GM12878 (cell line): ENCODE measurements at regions not wholly inside any gene's neighbourhood (a gene's known extent, or its start where the extent isn't known, plus 50 kb on each side); places are given as distances from the start of the nearest gene placed in this dataset.

ENCODE experiments used
- ATAC-seq: fragments of 200-7000 bp; cut with Tn5 transposase; 3 replicates; pipeline ENCODE4 v1.9.1; 2020; ENCODE audit warnings: mild to moderate bottlenecking, moderate library complexity
- BruUV-seq: library from RNA; stranded (reverse); fragments of 400-500 nt; replicated peaks from 2 replicates; lab custom pipeline; 2021; lab: Mats Ljungman, UMichigan
- CTCF ChIA-PET: fragments of 300-600 bp; sonication (Branson Sonifier 250); formaldehyde crosslinking; extraction: SDS; loops from one replicate; lab custom pipeline; 2021; ENCODE audit warnings: inconsistent platforms; lab: Yijun Ruan, JAX
- POLR2A ChIA-PET: fragments of 350-600 bp; formaldehyde crosslinking; extraction: SDS; loops from one replicate; lab custom pipeline; 2021; ENCODE audit warnings: inconsistent platforms; lab: Charles Lee
- RAD21 ChIA-PET: fragments of 300-600 bp; sonication (Branson Sonifier 250); formaldehyde crosslinking; loops from one replicate; lab custom pipeline; 2023; ENCODE audit warnings: antibody characterized with exemption; ENCODE audit not compliant: unreplicated experiment; lab: Charles Lee
- SMC1A ChIA-PET: fragments of 300-600 bp; sonication (Branson Sonifier 250); formaldehyde crosslinking; loops from one replicate; lab custom pipeline; 2023; ENCODE audit not compliant: unreplicated experiment, uncharacterized antibody; lab: Charles Lee
- DNase-seq: peaks from one replicate; pipeline ENCODE4 v3.0.0-alpha.2; 2011; ENCODE audit warnings: low read depth, low spot score
- FAIRE-seq: peaks from 3 replicates; lab custom pipeline; 2011; peaks lifted over from hg19 to GRCh38; lab: Jason Lieb, UNC
- H2AFZ ChIP-seq: 2 replicates; pipeline ENCODE4 v1.6.0; 2011; ENCODE audit warnings: low read depth, low read length, control low read depth; ENCODE audit not compliant: control insufficient read depth
- H3K27ac ChIP-seq: 2 replicates; pipeline ENCODE4 v1.5.1; 2011; ENCODE audit warnings: control low read depth; ENCODE audit not compliant: control insufficient read depth, insufficient read depth
- H3K27me3 ChIP-seq, 2 experiments: replicated peaks in 1 of 2; 2 replicates each; pipeline versions ENCODE4 v1.6.0 to v1.6.1; 2011; ENCODE audit warnings: low read length in 1 of 2; ENCODE audit not compliant: control insufficient read depth in 2 of 2, insufficient read depth in 2 of 2
- H3K36me3 ChIP-seq, 2 experiments: 2 replicates each; pipeline ENCODE4 v1.5.1; 2011; ENCODE audit warnings: low read length in 1 of 2; ENCODE audit not compliant: control insufficient read depth in 2 of 2, insufficient read depth in 2 of 2
- H3K4me1 ChIP-seq: 2 replicates; pipeline ENCODE4 v1.6.1; 2011; ENCODE audit warnings: mild to moderate bottlenecking, low read length, moderate library complexity, mixed read lengths; ENCODE audit not compliant: control insufficient read depth, insufficient read depth
- H3K4me2 ChIP-seq: 2 replicates; pipeline ENCODE4 v1.6.0; 2011; ENCODE audit warnings: control low read depth; ENCODE audit not compliant: control insufficient read depth, insufficient read depth
- H3K4me3 ChIP-seq: fragments of 200-600 bp; sonication (generic); 2 replicates; pipeline ENCODE4 v1.5.1; 2016
- H3K79me2 ChIP-seq: 2 replicates; pipeline ENCODE4 v1.6.0; 2011; ENCODE audit warnings: low read length; ENCODE audit not compliant: control insufficient read depth, insufficient read depth
- H3K9ac ChIP-seq: 2 replicates; pipeline ENCODE4 v1.8.0; 2011; ENCODE audit warnings: low read length, control low read depth, mixed read lengths; ENCODE audit not compliant: control insufficient read depth, insufficient read depth
- H3K9me3 ChIP-seq: replicated peaks from 3 replicates; pipeline ENCODE4 v1.5.1; 2011; ENCODE audit warnings: mild to moderate bottlenecking, low read length; ENCODE audit not compliant: control insufficient read depth, insufficient read depth
- H4K20me1 ChIP-seq: 2 replicates; pipeline ENCODE4 v1.6.0; 2011; ENCODE audit not compliant: control insufficient read depth, insufficient read depth
- BRCA1 ChIP-seq: IDR thresholded peaks from 2 replicates; pipeline ENCODE4 v1.6.1; 2011; ENCODE audit warnings: low read depth, low read length, improper control_type of control experiment
- CBX3 ChIP-seq: fragments of 200-600 bp; sonication (generic); IDR thresholded peaks from 2 replicates; pipeline ENCODE4 v1.6.1; 2016; ENCODE audit warnings: low read depth, borderline replicate concordance
- CUX1 ChIP-seq: IDR thresholded peaks from 2 replicates; pipeline ENCODE4 v1.6.1; 2012; ENCODE audit warnings: improper control_type of control experiment, low read depth, low read length; ENCODE audit not compliant: insufficient replicate concordance
- EED ChIP-seq: sonication (generic); IDR thresholded peaks from 2 replicates; pipeline ENCODE4 v1.6.1; 2016; ENCODE audit warnings: antibody characterized with exemption, low read depth
- ETV6 ChIP-seq, 2 experiments: fragments of 450-650 bp in 1 of 2; IDR thresholded peaks in 1 of 2; conservative IDR thresholded peaks in 1 of 2; 2 replicates each; pipeline ENCODE4 v1.6.1; 2014; ENCODE audit warnings: antibody characterized with exemption in 1 of 2, borderline replicate concordance in 1 of 2, low read depth in 1 of 2, mild to moderate bottlenecking in 1 of 2, moderate library complexity in 1 of 2
- GABPA ChIP-seq: IDR thresholded peaks from 2 replicates; pipeline ENCODE4 v1.6.1; 2014; ENCODE audit warnings: antibody characterized with exemption, low read depth, mild to moderate bottlenecking, inconsistent platforms
- HDGF ChIP-seq: fragments of 450-650 bp; IDR thresholded peaks from 2 replicates; pipeline ENCODE4 v1.6.1; 2016; ENCODE audit warnings: antibody characterized with exemption
- MXI1 ChIP-seq: fragments of 150-350 bp; IDR thresholded peaks from 2 replicates; pipeline ENCODE4 v1.6.1; 2011; ENCODE audit warnings: low read depth, mild to moderate bottlenecking, inconsistent platforms, low read length, improper control_type of control experiment
- NR2C2 ChIP-seq: IDR thresholded peaks from 2 replicates; pipeline ENCODE4 v1.6.1; 2011; ENCODE audit warnings: borderline replicate concordance, low read depth; ENCODE audit not compliant: control insufficient read depth, insufficient read length
- RAD51 ChIP-seq: fragments of 450-650 bp; IDR thresholded peaks from 2 replicates; pipeline ENCODE4 v1.6.1; 2016; ENCODE audit warnings: moderate library complexity, mild to moderate bottlenecking, inconsistent platforms
- RFX5 ChIP-seq: IDR thresholded peaks from 2 replicates; pipeline ENCODE4 v1.6.1; 2011; ENCODE audit warnings: low read depth, low read length, improper control_type of control experiment
- SUPT20H ChIP-seq: IDR thresholded peaks from 2 replicates; pipeline ENCODE4 v1.6.1; 2011; ENCODE audit warnings: low read depth, mild to moderate bottlenecking, low read length, moderate library complexity, borderline replicate concordance; ENCODE audit not compliant: control insufficient read depth
- YBX1 ChIP-seq: fragments of 450-650 bp; IDR thresholded peaks from 2 replicates; pipeline ENCODE4 v1.6.1; 2016; ENCODE audit warnings: antibody characterized with exemption
- whole genome bisulfite sequencing: methylation state at CpG from one replicate; pipeline ENCODE4 v1.1.6; 2016; ENCODE audit warnings: low lambda C conversion rate; ENCODE audit not compliant: insufficient replicate concordance, insufficient coverage; ENCODE audit errors: missing lambda C conversion rate; 5-methylcytosine and 5-hydroxymethylcytosine counted together
- in situ Hi-C: fragments of 300-500 bp; cut with MboI; formaldehyde crosslinking; loops from 9 replicates; pipeline ENCODE4 v1.14.3; 2018; ENCODE audit warnings: mixed read lengths
- intact Hi-C: fragments of 100-400 bp; cut with micrococcal nuclease; formaldehyde crosslinking; loops from one replicate; pipeline ENCODE4 v1.14.2; 2022; ENCODE audit not compliant: unreplicated experiment
- TF ChIP-seq, protein P1 (sequence below): IDR thresholded peaks from 2 replicates; pipeline ENCODE4 v1.6.1; 2012; ENCODE audit warnings: low read length, inconsistent platforms
- TF ChIP-seq, protein P2 (sequence below): fragments of 450-650 bp; IDR thresholded peaks from 2 replicates; pipeline ENCODE4 v1.6.1; 2017; ENCODE audit warnings: borderline replicate concordance
- TF ChIP-seq, protein P3 (sequence below): IDR thresholded peaks from 2 replicates; pipeline ENCODE4 v1.6.1; 2012; ENCODE audit warnings: low read depth, low read length, improper control_type of control experiment

DNA sequence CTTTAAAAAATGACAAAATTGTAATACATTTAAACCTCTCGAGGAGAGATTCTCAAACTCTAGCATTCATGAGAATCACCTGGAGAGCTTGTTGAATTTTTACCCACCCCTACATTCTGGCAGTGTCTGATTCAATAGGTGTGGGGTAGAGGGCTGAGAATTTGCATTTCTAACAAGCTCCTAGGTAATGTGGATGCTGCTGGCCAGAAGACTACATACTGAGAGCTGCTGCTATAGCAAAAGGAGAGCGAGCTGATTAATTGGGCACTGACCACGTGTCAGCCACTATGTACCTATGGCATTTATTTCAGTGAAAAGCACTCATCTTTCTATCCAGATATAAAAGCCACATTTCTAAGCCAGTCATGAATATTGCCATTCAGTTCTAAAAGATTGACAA, 169.0 kb upstream of the NRSN1 start:
- ChIA-PET CTCF (interaction anchor here (0.6 kb wide), 1 partner anchor 1308 kb away, joined by 4 read pairs; no protein-coding TSS in a partner anchor), RAD21 (no interaction called here), SMC1A (no interaction called here), POLR2A (no interaction called here)
- Histone ChIP-seq H3K9ac (no peak overlapping the region), H3K27ac (no peak overlapping the region), H3K36me3 (no peaks in the 10 kb centered on the region), H3K27me3 (no peaks in the 10 kb centered on the region; a peak in 1 of 4 replicates), H4K20me1 (no peaks in the 10 kb centered on the region), H3K9me3 (no peaks in the 10 kb centered on the region), H3K4me1 (no peaks in the 10 kb centered on the region), H3K4me3 (no peak overlapping the region), H3K79me2 (no peaks in the 10 kb centered on the region), H3K4me2 (no peak overlapping the region), H2AFZ (no peak overlapping the region)
- intact Hi-C loops (no loop called here), in situ Hi-C loops (no loop called here)
- BruUV-seq = no TSS peak
- WGBS = 3% methylated on average over 3 of the region's 3 CpGs
- no peak for TF ChIP-seq SUPT20H
- TF ChIP-seq, protein P1, sequence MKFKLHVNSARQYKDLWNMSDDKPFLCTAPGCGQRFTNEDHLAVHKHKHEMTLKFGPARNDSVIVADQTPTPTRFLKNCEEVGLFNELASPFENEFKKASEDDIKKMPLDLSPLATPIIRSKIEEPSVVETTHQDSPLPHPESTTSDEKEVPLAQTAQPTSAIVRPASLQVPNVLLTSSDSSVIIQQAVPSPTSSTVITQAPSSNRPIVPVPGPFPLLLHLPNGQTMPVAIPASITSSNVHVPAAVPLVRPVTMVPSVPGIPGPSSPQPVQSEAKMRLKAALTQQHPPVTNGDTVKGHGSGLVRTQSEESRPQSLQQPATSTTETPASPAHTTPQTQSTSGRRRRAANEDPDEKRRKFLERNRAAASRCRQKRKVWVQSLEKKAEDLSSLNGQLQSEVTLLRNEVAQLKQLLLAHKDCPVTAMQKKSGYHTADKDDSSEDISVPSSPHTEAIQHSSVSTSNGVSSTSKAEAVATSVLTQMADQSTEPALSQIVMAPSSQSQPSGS = no peak
- no peak for TF ChIP-seq EED
- no peak for TF ChIP-seq CBX3
- TF ChIP-seq RAD51 = no peak
- TF ChIP-seq CUX1 = no peak
- TF ChIP-seq ETV6 (conservative IDR thresholded peaks at IDR 0.05 in 1 of 2, IDR thresholded peaks at IDR 0.05 in 1 of 2; ENCODE audit: borderline replicate concordance in 1 of 2, low read depth in 1 of 2) = no peak
- no peak for TF ChIP-seq GABPA
- no peak for TF ChIP-seq RFX5
- TF ChIP-seq MXI1 = no peak
- no peak for TF ChIP-seq BRCA1
- TF ChIP-seq HDGF = no peak
- no peak for TF ChIP-seq NR2C2
- TF ChIP-seq YBX1 = no peak
- TF ChIP-seq, protein P2, sequence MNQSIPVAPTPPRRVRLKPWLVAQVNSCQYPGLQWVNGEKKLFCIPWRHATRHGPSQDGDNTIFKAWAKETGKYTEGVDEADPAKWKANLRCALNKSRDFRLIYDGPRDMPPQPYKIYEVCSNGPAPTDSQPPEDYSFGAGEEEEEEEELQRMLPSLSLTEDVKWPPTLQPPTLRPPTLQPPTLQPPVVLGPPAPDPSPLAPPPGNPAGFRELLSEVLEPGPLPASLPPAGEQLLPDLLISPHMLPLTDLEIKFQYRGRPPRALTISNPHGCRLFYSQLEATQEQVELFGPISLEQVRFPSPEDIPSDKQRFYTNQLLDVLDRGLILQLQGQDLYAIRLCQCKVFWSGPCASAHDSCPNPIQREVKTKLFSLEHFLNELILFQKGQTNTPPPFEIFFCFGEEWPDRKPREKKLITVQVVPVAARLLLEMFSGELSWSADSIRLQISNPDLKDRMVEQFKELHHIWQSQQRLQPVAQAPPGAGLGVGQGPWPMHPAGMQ = no peak
- TF ChIP-seq, protein P3, sequence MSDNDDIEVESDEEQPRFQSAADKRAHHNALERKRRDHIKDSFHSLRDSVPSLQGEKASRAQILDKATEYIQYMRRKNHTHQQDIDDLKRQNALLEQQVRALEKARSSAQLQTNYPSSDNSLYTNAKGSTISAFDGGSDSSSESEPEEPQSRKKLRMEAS = no peak
- ATAC-seq = no peak
- DNase-seq = no peak
- FAIRE-seq = no peak
